GM12878 (cell line): ENCODE measurements at regions not wholly inside any gene's neighbourhood (a gene's known extent, or its start where the extent isn't known, plus 50 kb on each side); places are given as distances from the start of the nearest gene placed in this dataset.

Source experiments
- ATAC-seq: fragments of 200-7000 bp; cut with Tn5 transposase; 3 replicates; pipeline ENCODE4 v1.9.1; 2020; ENCODE audit warnings: mild to moderate bottlenecking, moderate library complexity
- BruUV-seq: library from RNA; stranded (reverse); fragments of 400-500 nt; replicated peaks from 2 replicates; lab custom pipeline; 2021; lab: Mats Ljungman, UMichigan
- CTCF ChIA-PET: fragments of 300-600 bp; sonication (Branson Sonifier 250); formaldehyde crosslinking; extraction: SDS; loops from one replicate; lab custom pipeline; 2021; ENCODE audit warnings: inconsistent platforms; lab: Yijun Ruan, JAX
- POLR2A ChIA-PET: fragments of 350-600 bp; formaldehyde crosslinking; extraction: SDS; loops from one replicate; lab custom pipeline; 2021; ENCODE audit warnings: inconsistent platforms; lab: Charles Lee
- RAD21 ChIA-PET: fragments of 300-600 bp; sonication (Branson Sonifier 250); formaldehyde crosslinking; loops from one replicate; lab custom pipeline; 2023; ENCODE audit warnings: antibody characterized with exemption; ENCODE audit not compliant: unreplicated experiment; lab: Charles Lee
- SMC1A ChIA-PET: fragments of 300-600 bp; sonication (Branson Sonifier 250); formaldehyde crosslinking; loops from one replicate; lab custom pipeline; 2023; ENCODE audit not compliant: unreplicated experiment, uncharacterized antibody; lab: Charles Lee
- DNase-seq: peaks from one replicate; pipeline ENCODE4 v3.0.0-alpha.2; 2011; ENCODE audit warnings: low read depth, low spot score
- FAIRE-seq: peaks from 3 replicates; lab custom pipeline; 2011; peaks lifted over from hg19 to GRCh38; lab: Jason Lieb, UNC
- H2AFZ ChIP-seq: 2 replicates; pipeline ENCODE4 v1.6.0; 2011; ENCODE audit warnings: low read depth, low read length, control low read depth; ENCODE audit not compliant: control insufficient read depth
- H3K27ac ChIP-seq: 2 replicates; pipeline ENCODE4 v1.5.1; 2011; ENCODE audit warnings: control low read depth; ENCODE audit not compliant: control insufficient read depth, insufficient read depth
- H3K27me3 ChIP-seq, 2 experiments: replicated peaks in 1 of 2; 2 replicates each; pipeline versions ENCODE4 v1.6.0 to v1.6.1; 2011; ENCODE audit warnings: low read length in 1 of 2; ENCODE audit not compliant: control insufficient read depth in 2 of 2, insufficient read depth in 2 of 2
- H3K36me3 ChIP-seq, 2 experiments: 2 replicates each; pipeline ENCODE4 v1.5.1; 2011; ENCODE audit warnings: low read length in 1 of 2; ENCODE audit not compliant: control insufficient read depth in 2 of 2, insufficient read depth in 2 of 2
- H3K4me1 ChIP-seq: 2 replicates; pipeline ENCODE4 v1.6.1; 2011; ENCODE audit warnings: mild to moderate bottlenecking, low read length, moderate library complexity, mixed read lengths; ENCODE audit not compliant: control insufficient read depth, insufficient read depth
- H3K4me2 ChIP-seq: 2 replicates; pipeline ENCODE4 v1.6.0; 2011; ENCODE audit warnings: control low read depth; ENCODE audit not compliant: control insufficient read depth, insufficient read depth
- H3K4me3 ChIP-seq: fragments of 200-600 bp; sonication (generic); 2 replicates; pipeline ENCODE4 v1.5.1; 2016
- H3K79me2 ChIP-seq: 2 replicates; pipeline ENCODE4 v1.6.0; 2011; ENCODE audit warnings: low read length; ENCODE audit not compliant: control insufficient read depth, insufficient read depth
- H3K9ac ChIP-seq: 2 replicates; pipeline ENCODE4 v1.8.0; 2011; ENCODE audit warnings: low read length, control low read depth, mixed read lengths; ENCODE audit not compliant: control insufficient read depth, insufficient read depth
- H3K9me3 ChIP-seq: replicated peaks from 3 replicates; pipeline ENCODE4 v1.5.1; 2011; ENCODE audit warnings: mild to moderate bottlenecking, low read length; ENCODE audit not compliant: control insufficient read depth, insufficient read depth
- H4K20me1 ChIP-seq: 2 replicates; pipeline ENCODE4 v1.6.0; 2011; ENCODE audit not compliant: control insufficient read depth, insufficient read depth
- ASH2L ChIP-seq: fragments of 300-600, 200-600 bp; sonication (generic); IDR thresholded peaks from 2 replicates; pipeline ENCODE4 v1.6.1; 2017; ENCODE audit warnings: low read depth, mild to moderate bottlenecking, borderline replicate concordance
- BACH1 ChIP-seq: fragments of 450-650 bp; IDR thresholded peaks from 2 replicates; pipeline ENCODE4 v1.6.1; 2017; ENCODE audit warnings: mild to moderate bottlenecking, borderline replicate concordance
- CEBPB ChIP-seq, 2 experiments: fragments of 150-350 bp in 1 of 2; IDR thresholded peaks; 2 replicates each; pipeline ENCODE4 v1.6.1; 2012 to 2014; ENCODE audit warnings: low read depth in 2 of 2, low read length in 2 of 2, borderline replicate concordance in 1 of 2, inconsistent platforms in 1 of 2
- FOS ChIP-seq: IDR thresholded peaks from 3 replicates; pipeline ENCODE4 v1.6.1; 2011; ENCODE audit warnings: borderline replicate concordance; ENCODE audit not compliant: insufficient read length; ENCODE audit errors: extremely low read depth
- HDAC2 ChIP-seq: fragments of 200-600 bp; sonication (generic); IDR thresholded peaks from 2 replicates; pipeline ENCODE4 v1.6.1; 2017
- NFXL1 ChIP-seq: fragments of 450-650 bp; IDR thresholded peaks from 2 replicates; pipeline ENCODE4 v1.6.1; 2017; ENCODE audit warnings: antibody characterized with exemption, mild to moderate bottlenecking, borderline replicate concordance
- NFYB ChIP-seq: IDR thresholded peaks from 2 replicates; pipeline ENCODE4 v1.6.1; 2011; ENCODE audit warnings: low read depth, mild to moderate bottlenecking, low read length, improper control_type of control experiment, moderate library complexity; ENCODE audit not compliant: insufficient read depth
- NR2F1 ChIP-seq: fragments of 450-650 bp; conservative IDR thresholded peaks from 2 replicates; pipeline ENCODE4 v1.6.1; 2017; ENCODE audit warnings: mild to moderate bottlenecking
- POLR2AphosphoS5 ChIP-seq: IDR thresholded peaks from 2 replicates; pipeline ENCODE4 v1.6.1; 2011; ENCODE audit warnings: mild to moderate bottlenecking, low read length, inconsistent platforms
- RB1 ChIP-seq: fragments of 450-650 bp; formaldehyde crosslinking; IDR thresholded peaks from 2 replicates; pipeline ENCODE4 v1.6.1; 2017; ENCODE audit warnings: mild to moderate bottlenecking, borderline replicate concordance
- RBBP5 ChIP-seq: fragments of 200-600 bp; sonication (generic); conservative IDR thresholded peaks from 2 replicates; pipeline ENCODE4 v1.6.1; 2016
- TARDBP ChIP-seq: IDR thresholded peaks from 2 replicates; pipeline ENCODE4 v1.6.1; 2016; ENCODE audit warnings: borderline replicate concordance
- TCF12 ChIP-seq: IDR thresholded peaks from 2 replicates; pipeline ENCODE4 v1.6.1; 2011; ENCODE audit warnings: low read depth, mild to moderate bottlenecking, low read length
- WRNIP1 ChIP-seq: IDR thresholded peaks from 2 replicates; pipeline ENCODE4 v1.6.1; 2011; ENCODE audit warnings: low read depth, low read length, improper control_type of control experiment, borderline replicate concordance
- ZBED1 ChIP-seq: IDR thresholded peaks from 2 replicates; pipeline ENCODE4 v1.6.1; 2016; ENCODE audit warnings: borderline replicate concordance
- ZSCAN29 ChIP-seq: fragments of 450-650 bp; IDR thresholded peaks from 2 replicates; pipeline ENCODE4 v1.6.1; 2017; ENCODE audit warnings: mild to moderate bottlenecking, moderate library complexity
- WGBS: methylation state at CpG from one replicate; pipeline ENCODE4 v1.1.6; 2016; ENCODE audit warnings: low lambda C conversion rate; ENCODE audit not compliant: insufficient replicate concordance, insufficient coverage; ENCODE audit errors: missing lambda C conversion rate; 5-methylcytosine and 5-hydroxymethylcytosine counted together
- in situ Hi-C: fragments of 300-500 bp; cut with MboI; formaldehyde crosslinking; loops from 9 replicates; pipeline ENCODE4 v1.14.3; 2018; ENCODE audit warnings: mixed read lengths
- intact Hi-C: fragments of 100-400 bp; cut with micrococcal nuclease; formaldehyde crosslinking; loops from one replicate; pipeline ENCODE4 v1.14.2; 2022; ENCODE audit not compliant: unreplicated experiment
- TF ChIP-seq, protein P1 (sequence below): fragments of 450-650 bp; IDR thresholded peaks from 2 replicates; pipeline ENCODE4 v1.6.1; 2017; ENCODE audit warnings: mild to moderate bottlenecking, low read depth, inconsistent platforms; ENCODE audit not compliant: poor library complexity, severe bottlenecking
- TF ChIP-seq, protein P2 (sequence below), 3 experiments: IDR thresholded peaks in 2 of 3; conservative IDR thresholded peaks in 1 of 3; 2 replicates each; pipeline ENCODE4 v1.5.1; 2011; ENCODE audit warnings: low read depth in 3 of 3, low read length in 3 of 3, mild to moderate bottlenecking in 3 of 3, control low read depth in 2 of 3, moderate library complexity in 2 of 3, inconsistent platforms in 1 of 3, mixed read lengths in 1 of 3; ENCODE audit not compliant: control insufficient read depth in 2 of 3, insufficient read depth in 1 of 3; ENCODE audit errors: extremely low read depth in 1 of 3

DNA sequence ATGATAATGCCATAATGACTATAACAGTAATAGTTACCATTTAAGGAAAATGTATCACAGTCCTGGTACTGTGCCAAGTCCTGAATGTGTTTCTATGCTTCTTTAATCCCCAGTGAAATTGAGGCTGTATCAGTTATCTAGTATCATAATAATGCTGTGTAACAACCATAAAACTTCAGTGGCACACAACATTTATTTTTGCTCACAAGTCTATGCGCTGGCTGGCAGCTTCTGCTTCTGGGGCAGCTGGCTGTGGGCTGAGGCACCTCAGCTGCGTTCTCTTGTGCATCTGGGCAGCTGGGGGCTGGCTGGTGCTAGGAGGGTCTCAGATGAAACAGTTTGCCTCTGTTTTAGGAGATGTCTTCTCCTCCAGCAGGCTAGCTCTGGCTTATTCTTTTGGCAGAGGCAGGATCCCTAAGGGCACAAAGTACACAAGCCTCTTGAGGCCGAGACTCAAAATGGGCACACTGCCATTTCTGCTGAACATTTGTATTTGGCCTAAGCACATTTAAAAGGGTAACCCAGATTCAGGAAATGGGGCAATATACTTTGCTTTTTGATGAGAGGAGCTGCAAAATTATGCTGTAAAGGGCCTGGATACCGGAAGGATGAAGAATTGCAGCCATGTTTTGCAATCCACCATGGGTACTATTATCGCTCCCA is 62.6 kb upstream of the DHX15 start (continued):
- TF ChIP-seq, protein P1, sequence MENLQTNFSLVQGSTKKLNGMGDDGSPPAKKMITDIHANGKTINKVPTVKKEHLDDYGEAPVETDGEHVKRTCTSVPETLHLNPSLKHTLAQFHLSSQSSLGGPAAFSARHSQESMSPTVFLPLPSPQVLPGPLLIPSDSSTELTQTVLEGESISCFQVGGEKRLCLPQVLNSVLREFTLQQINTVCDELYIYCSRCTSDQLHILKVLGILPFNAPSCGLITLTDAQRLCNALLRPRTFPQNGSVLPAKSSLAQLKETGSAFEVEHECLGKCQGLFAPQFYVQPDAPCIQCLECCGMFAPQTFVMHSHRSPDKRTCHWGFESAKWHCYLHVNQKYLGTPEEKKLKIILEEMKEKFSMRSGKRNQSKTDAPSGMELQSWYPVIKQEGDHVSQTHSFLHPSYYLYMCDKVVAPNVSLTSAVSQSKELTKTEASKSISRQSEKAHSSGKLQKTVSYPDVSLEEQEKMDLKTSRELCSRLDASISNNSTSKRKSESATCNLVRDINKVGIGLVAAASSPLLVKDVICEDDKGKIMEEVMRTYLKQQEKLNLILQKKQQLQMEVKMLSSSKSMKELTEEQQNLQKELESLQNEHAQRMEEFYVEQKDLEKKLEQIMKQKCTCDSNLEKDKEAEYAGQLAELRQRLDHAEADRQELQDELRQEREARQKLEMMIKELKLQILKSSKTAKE, result no peak
- TF ChIP-seq BACH1 (no peak), TCF12 (no peak), TARDBP (no peak), RB1 (no peak), CEBPB (IDR thresholded peaks at IDR 0.05; ENCODE audit: borderline replicate concordance in 1 of 2, low read depth in 2 of 2, low read length in 2 of 2) (no peak), NFXL1 (no peak), ZBED1 (no peak), FOS (no peak)

DNA sequence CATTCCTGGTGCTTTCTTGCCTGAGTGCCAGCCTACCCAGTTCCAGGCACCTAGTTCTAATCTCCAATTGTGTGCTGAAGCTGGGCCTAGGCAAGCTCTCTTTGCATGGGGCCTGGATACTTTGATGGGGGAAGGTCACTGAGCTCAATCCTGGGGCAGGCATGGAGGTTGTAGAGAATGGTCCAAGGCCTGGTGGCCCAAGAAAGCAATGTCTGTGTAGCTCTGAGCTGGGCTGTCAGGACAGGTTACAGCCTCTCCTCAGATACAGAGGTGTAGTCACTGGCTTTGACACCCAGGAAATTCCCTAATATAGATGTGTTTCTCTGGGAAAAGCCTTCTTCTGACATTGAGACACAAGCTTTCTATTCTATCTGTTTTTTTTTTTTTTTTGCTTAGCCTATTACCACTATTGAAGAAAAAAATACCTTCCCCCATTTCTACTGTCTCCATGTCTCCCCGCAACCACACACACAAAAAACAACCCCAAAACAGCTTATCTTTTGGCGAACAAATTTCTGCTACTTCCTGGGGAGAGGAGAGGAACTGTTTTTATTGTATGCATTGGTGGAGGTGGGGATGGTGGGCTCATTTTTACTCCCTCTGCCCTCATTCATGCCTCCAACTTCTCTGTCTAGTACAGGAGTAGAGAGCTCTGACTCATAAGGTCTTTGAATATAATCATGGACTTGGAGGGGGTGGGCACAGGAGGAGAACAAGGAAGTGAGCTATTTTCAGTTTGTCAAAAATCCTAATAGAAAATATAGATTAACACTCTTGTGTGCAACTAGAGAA is 66.7 kb upstream of the DHX15 start:
- no TSS peak for BruUV-seq
- ChIA-PET POLR2A (no interaction called here), CTCF (no interaction called here), RAD21 (interaction anchor here (0.8 kb wide), 1 partner anchor 162 kb away, joined by 3 read pairs; no protein-coding TSS in a partner anchor), SMC1A (no interaction called here)
- no peaks in the 10 kb centered on the region for H4K20me1 ChIP-seq
- H3K9ac ChIP-seq, result no peak overlapping the region
- H3K36me3 ChIP-seq, result no peaks in the 10 kb centered on the region
- H3K27ac ChIP-seq, result no peak overlapping the region
- H2AFZ ChIP-seq, result no peak overlapping the region
- FAIRE-seq (no peak), ATAC-seq (no peak)
- H3K9me3 ChIP-seq, result no peaks in the 10 kb centered on the region
- no peaks in the 10 kb centered on the region for H3K4me1 ChIP-seq
- WGBS, result 5% methylated on average over 2 of the region's 2 CpGs
- no peak overlapping the region for H3K4me3 ChIP-seq
- no peaks in the 10 kb centered on the region for H3K79me2 ChIP-seq
- in situ Hi-C loops, result no loop called here
- peaks cover 0 to 6% of the 10 kb centered on the region in 2 experiments; a peak in 3 of 4 replicates for H3K27me3 ChIP-seq
- no peak overlapping the region for H3K4me2 ChIP-seq
- TF ChIP-seq NR2F1 (no peak), ZSCAN29 (no peak), HDAC2 (no peak), ASH2L (no peak), POLR2AphosphoS5 (no peak), WRNIP1 (no peak), NFYB (no peak), RBBP5 (no peak)
- TF ChIP-seq, protein P2, sequence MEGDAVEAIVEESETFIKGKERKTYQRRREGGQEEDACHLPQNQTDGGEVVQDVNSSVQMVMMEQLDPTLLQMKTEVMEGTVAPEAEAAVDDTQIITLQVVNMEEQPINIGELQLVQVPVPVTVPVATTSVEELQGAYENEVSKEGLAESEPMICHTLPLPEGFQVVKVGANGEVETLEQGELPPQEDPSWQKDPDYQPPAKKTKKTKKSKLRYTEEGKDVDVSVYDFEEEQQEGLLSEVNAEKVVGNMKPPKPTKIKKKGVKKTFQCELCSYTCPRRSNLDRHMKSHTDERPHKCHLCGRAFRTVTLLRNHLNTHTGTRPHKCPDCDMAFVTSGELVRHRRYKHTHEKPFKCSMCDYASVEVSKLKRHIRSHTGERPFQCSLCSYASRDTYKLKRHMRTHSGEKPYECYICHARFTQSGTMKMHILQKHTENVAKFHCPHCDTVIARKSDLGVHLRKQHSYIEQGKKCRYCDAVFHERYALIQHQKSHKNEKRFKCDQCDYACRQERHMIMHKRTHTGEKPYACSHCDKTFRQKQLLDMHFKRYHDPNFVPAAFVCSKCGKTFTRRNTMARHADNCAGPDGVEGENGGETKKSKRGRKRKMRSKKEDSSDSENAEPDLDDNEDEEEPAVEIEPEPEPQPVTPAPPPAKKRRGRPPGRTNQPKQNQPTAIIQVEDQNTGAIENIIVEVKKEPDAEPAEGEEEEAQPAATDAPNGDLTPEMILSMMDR (IDR thresholded peaks at IDR 0.05 in 2 of 3, conservative IDR thresholded peaks at IDR 0.05 in 1 of 3; ENCODE audit: control insufficient read depth in 2 of 3, extremely low read depth in 1 of 3, insufficient read depth in 1 of 3, low read depth in 3 of 3, low read length in 3 of 3), result no peak
- TF ChIP-seq, all 136 proteins: peak for 0
- DNase-seq, result no peak
- intact Hi-C loops, result no loop called here
